ENCODE measurements at regions not wholly inside any gene's neighbourhood (a gene's known extent, or its start where the extent isn't known, plus 50 kb on each side); places are given as distances from the start of the nearest gene placed in this dataset.
A peak's percentile ranks its signal among the peaks of the same experiment; 100 is the strongest.

GRCh38 chr1:83512373-83513193 is 486.3 kb downstream of the TTLL7 start:
- intact Hi-C loops (cut with DNase I) = no loop called here
- Histone ChIP-seq H3K9me3 (ENCODE audit: control insufficient read depth in 2 of 3, insufficient read depth in 1 of 3, low read length in 3 of 3) (no peaks in the 10 kb centered on the region), H3K9ac (ENCODE audit: low read length in 3 of 3) (no peak overlapping the region), H3K36me3 (ENCODE audit: control insufficient read depth in 2 of 3, insufficient read depth in 3 of 3, low read length in 3 of 3) (no peaks in the 10 kb centered on the region), H3K4me3 (ENCODE audit: low read length in 3 of 3) (no peak overlapping the region), H3K27ac (ENCODE audit: low read depth in 2 of 2, low read length in 2 of 2) (no peak overlapping the region), H3K4me1 (ENCODE audit: control insufficient read depth in 2 of 3, insufficient read depth in 2 of 3, low read depth in 1 of 3, low read length in 3 of 3) (peaks cover 9 to 11% (median 9%) of the 10 kb centered on the region in 3 donors), H3K27me3 (ENCODE audit: control insufficient read depth, insufficient read depth, low read length) (no peaks in the 10 kb centered on the region)
- DNase-seq (peak in 1 of 5 donors; percentile 12), FAIRE-seq (no peak)
- TF ChIP-seq, protein P1, sequence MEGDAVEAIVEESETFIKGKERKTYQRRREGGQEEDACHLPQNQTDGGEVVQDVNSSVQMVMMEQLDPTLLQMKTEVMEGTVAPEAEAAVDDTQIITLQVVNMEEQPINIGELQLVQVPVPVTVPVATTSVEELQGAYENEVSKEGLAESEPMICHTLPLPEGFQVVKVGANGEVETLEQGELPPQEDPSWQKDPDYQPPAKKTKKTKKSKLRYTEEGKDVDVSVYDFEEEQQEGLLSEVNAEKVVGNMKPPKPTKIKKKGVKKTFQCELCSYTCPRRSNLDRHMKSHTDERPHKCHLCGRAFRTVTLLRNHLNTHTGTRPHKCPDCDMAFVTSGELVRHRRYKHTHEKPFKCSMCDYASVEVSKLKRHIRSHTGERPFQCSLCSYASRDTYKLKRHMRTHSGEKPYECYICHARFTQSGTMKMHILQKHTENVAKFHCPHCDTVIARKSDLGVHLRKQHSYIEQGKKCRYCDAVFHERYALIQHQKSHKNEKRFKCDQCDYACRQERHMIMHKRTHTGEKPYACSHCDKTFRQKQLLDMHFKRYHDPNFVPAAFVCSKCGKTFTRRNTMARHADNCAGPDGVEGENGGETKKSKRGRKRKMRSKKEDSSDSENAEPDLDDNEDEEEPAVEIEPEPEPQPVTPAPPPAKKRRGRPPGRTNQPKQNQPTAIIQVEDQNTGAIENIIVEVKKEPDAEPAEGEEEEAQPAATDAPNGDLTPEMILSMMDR (IDR thresholded peaks at IDR 0.05; ENCODE audit: borderline replicate concordance, extremely low read depth, insufficient read depth) = no peak

- no peaks in the 10 kb centered on the region for H3K36me3 ChIP-seq (ENCODE audit: control insufficient read depth in 2 of 3, insufficient read depth in 3 of 3, low read length in 3 of 3)
- no peak overlapping the region for H3K4me3 ChIP-seq (ENCODE audit: low read length in 3 of 3)
- H3K27ac ChIP-seq (ENCODE audit: low read depth in 2 of 2, low read length in 2 of 2) = no peak overlapping the region
- H3K27me3 ChIP-seq (ENCODE audit: control insufficient read depth, insufficient read depth, low read length) = no peaks in the 10 kb centered on the region
- H3K9me3 ChIP-seq (ENCODE audit: control insufficient read depth in 2 of 3, insufficient read depth in 1 of 3, low read length in 3 of 3) = no peaks in the 10 kb centered on the region
- TF ChIP-seq, protein P1 (IDR thresholded peaks at IDR 0.05; ENCODE audit: borderline replicate concordance, extremely low read depth, insufficient read depth) = no peak
- DNase-seq = peak in 2 of 5 donors; percentile 19 to 61
- intact Hi-C loops (cut with DNase I) = no loop called here
- H3K4me1 ChIP-seq (ENCODE audit: control insufficient read depth in 2 of 3, insufficient read depth in 2 of 3, low read depth in 1 of 3, low read length in 3 of 3) = peaks cover 9 to 11% (median 9%) of the 10 kb centered on the region in 3 donors
- H3K9ac ChIP-seq (ENCODE audit: low read length in 3 of 3) = no peak overlapping the region
- FAIRE-seq = no peak
These were observed 487.7 kb downstream of the TTLL7 start for GRCh38 chr1:83511146-83511726.

DNA sequence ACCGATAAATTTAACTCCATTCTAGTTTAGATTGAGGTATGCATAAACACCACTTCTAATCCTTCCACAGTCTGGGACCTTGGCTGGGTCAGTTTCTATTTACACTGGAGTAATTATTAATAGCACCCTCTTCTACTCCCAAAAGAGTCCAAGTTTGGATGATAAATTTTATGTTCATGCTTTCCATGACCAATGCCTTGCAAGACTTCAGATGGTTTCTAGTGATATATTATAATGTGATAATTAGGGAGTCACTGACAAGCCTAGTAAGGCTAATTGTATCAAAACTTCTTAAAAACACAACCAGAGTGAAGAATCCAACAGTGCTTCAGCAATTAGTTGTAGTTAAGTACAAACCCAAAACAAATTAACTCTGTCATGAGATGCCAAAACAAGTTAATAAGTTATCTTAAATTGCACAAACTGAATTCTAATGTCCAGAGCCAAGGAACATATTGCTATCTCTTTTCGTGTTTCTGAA is 489.6 kb downstream of the TTLL7 start:
- Histone ChIP-seq H3K4me1 (ENCODE audit: control insufficient read depth in 2 of 3, insufficient read depth in 2 of 3, low read depth in 1 of 3, low read length in 3 of 3) (peaks cover 9 to 11% (median 9%) of the 10 kb centered on the region in 3 donors), H3K9me3 (ENCODE audit: control insufficient read depth in 2 of 3, insufficient read depth in 1 of 3, low read length in 3 of 3) (no peaks in the 10 kb centered on the region), H3K4me3 (ENCODE audit: low read length in 3 of 3) (peak overlapping the region in 2 of 3 donors; percentile 2 to 12), H3K27ac (ENCODE audit: low read depth in 2 of 2, low read length in 2 of 2) (no peak overlapping the region), H3K27me3 (ENCODE audit: control insufficient read depth, insufficient read depth, low read length) (no peaks in the 10 kb centered on the region), H3K9ac (ENCODE audit: low read length in 3 of 3) (no peak overlapping the region), H3K36me3 (ENCODE audit: control insufficient read depth in 2 of 3, insufficient read depth in 3 of 3, low read length in 3 of 3) (no peaks in the 10 kb centered on the region)
- DNase-seq = peak in 2 of 5 donors; percentile 60 to 81
- FAIRE-seq = peak; percentile 30
- intact Hi-C loops (cut with DNase I) = no loop called here
- TF ChIP-seq, protein P1 (IDR thresholded peaks at IDR 0.05; ENCODE audit: borderline replicate concordance, extremely low read depth, insufficient read depth) = no peak
